Sigmoid colon (tissue), 6 donors: ENCODE measurements at regions not wholly inside any gene's neighbourhood (a gene's known extent, or its start where the extent isn't known, plus 50 kb on each side); places are given as distances from the start of the nearest gene placed in this dataset.

Source experiments
- DNase-seq: peaks from one replicate; pipeline ENCODE4 v3.0.0-alpha.2; 2019
- H3K27ac ChIP-seq, 4 donors: fragments of 200-600 bp; sonication (generic); one replicate each; pipeline ENCODE4 v1.5.1; 2016 to 2019; ENCODE audit warnings: mild to moderate bottlenecking in 1 of 4
- H3K27me3 ChIP-seq, 3 donors: fragments of 200-600 bp; sonication (generic); one replicate each; pipeline ENCODE4 v1.5.1; 2019; ENCODE audit warnings: mild to moderate bottlenecking in 1 of 3
- H3K36me3 ChIP-seq, 4 donors: fragments of 200-600 bp; sonication (generic); one replicate each; pipeline ENCODE4 v1.5.1; 2016 to 2019
- H3K4me1 ChIP-seq, 4 donors: fragments of 200-600 bp; sonication (generic); one replicate each; pipeline ENCODE4 v1.5.1; 2017 to 2019
- H3K4me3 ChIP-seq, 4 donors: fragments of 200-600 bp; sonication (generic); one replicate each; pipeline ENCODE4 v1.5.1; 2017 to 2019; ENCODE audit warnings: mild to moderate bottlenecking in 2 of 4, moderate library complexity in 1 of 4
- H3K9me3 ChIP-seq, 4 donors: fragments of 200-600 bp in 3 of 4; sonication (generic) in 3 of 4; one replicate each; pipeline versions ENCODE4 v1.5.1 to v1.6.1; 2013 to 2019
- CTCF ChIP-seq, 4 experiments: fragments of 450-650 bp in 3 of 4; fragments of 200-600 bp in 1 of 4; IDR thresholded peaks; one replicate each; pipeline ENCODE4 v1.5.1; 2016 to 2019; ENCODE audit warnings: antibody characterized with exemption in 4 of 4, mild to moderate bottlenecking in 3 of 4, moderate library complexity in 2 of 4
- EP300 ChIP-seq, 4 donors: sonication (generic); formaldehyde crosslinking; IDR thresholded peaks; one replicate each; pipeline ENCODE4 v1.6.1; 2017; ENCODE audit warnings: antibody characterized with exemption in 4 of 4
- POLR2A ChIP-seq, 2 donors: fragments of 450-650 bp; IDR thresholded peaks; one replicate each; pipeline ENCODE4 v1.6.1; 2016; ENCODE audit warnings: antibody characterized with exemption in 2 of 2, mild to moderate bottlenecking in 2 of 2, moderate library complexity in 2 of 2
- POLR2AphosphoS5 ChIP-seq, 4 donors: sonication (generic); formaldehyde crosslinking; IDR thresholded peaks; one replicate each; pipeline ENCODE4 v1.6.1; 2017; ENCODE audit warnings: antibody characterized with exemption in 4 of 4
- WGBS, 2 donors: extraction: QIAGEN DNeasy Blood & Tissue Kit; methylation state at CpG; one replicate each; pipeline ENCODE4 v1.1.7; 2013; 5-methylcytosine and 5-hydroxymethylcytosine counted together
- intact Hi-C: fragments of 100-400 bp; cut with DNase I; formaldehyde crosslinking; loops from one replicate; pipeline ENCODE4 v1.15.1; 2023
- donor health status: healthy with polysubstance abuse.
- donor health status: healthy.

GRCh38 chr11:71325418-71326327 lies 73.3 kb upstream of the SHANK2 start:
- Histone ChIP-seq H3K4me1 (no peaks in the 10 kb centered on the region), H3K27me3 (no peaks in the 10 kb centered on the region), H3K4me3 (no peak overlapping the region), H3K36me3 (no peaks in the 10 kb centered on the region), H3K27ac (no peak overlapping the region), H3K9me3 (no peaks in the 10 kb centered on the region)
- peak; percentile 48 for DNase-seq
- intact Hi-C loops = no loop called here
- no peak for TF ChIP-seq CTCF (IDR thresholded peaks at IDR 0.05)
- TF ChIP-seq POLR2AphosphoS5 (IDR thresholded peaks at IDR 0.05) = no peak
- no peak for TF ChIP-seq POLR2A (IDR thresholded peaks at IDR 0.05)
- 89 to 92% methylated on average over 24 of the region's 24 CpGs for WGBS, 2 donors

GRCh38 chr11:71324788-71325417 lies 72.5 kb upstream of the SHANK2 start:
- Histone ChIP-seq H3K27me3 (no peaks in the 10 kb centered on the region), H3K36me3 (no peaks in the 10 kb centered on the region), H3K4me3 (no peak overlapping the region), H3K4me1 (no peaks in the 10 kb centered on the region), H3K9me3 (no peaks in the 10 kb centered on the region), H3K27ac (no peak overlapping the region)
- DNase-seq = peak; percentile 55
- intact Hi-C loops = no loop called here
- WGBS, 2 donors = 93 to 94% methylated on average over 13 of the region's 13 CpGs
- TF ChIP-seq POLR2A (IDR thresholded peaks at IDR 0.05) (no peak), EP300 (IDR thresholded peaks at IDR 0.05) (no peak), CTCF (IDR thresholded peaks at IDR 0.05) (no peak), POLR2AphosphoS5 (IDR thresholded peaks at IDR 0.05) (no peak)

GRCh38 chr11:71323876-71324526 lies 71.6 kb upstream of the SHANK2 start:
- Histone ChIP-seq H3K4me1 (no peaks in the 10 kb centered on the region), H3K27ac (no peak overlapping the region), H3K4me3 (no peak overlapping the region), H3K27me3 (no peaks in the 10 kb centered on the region), H3K9me3 (peaks cover 0 to 4% (median 0%) of the 10 kb centered on the region in 4 donors), H3K36me3 (no peaks in the 10 kb centered on the region)
- TF ChIP-seq CTCF (IDR thresholded peaks at IDR 0.05) = no peak
- TF ChIP-seq POLR2A (IDR thresholded peaks at IDR 0.05) = no peak
- no peak for TF ChIP-seq POLR2AphosphoS5 (IDR thresholded peaks at IDR 0.05)
- no peak for TF ChIP-seq EP300 (IDR thresholded peaks at IDR 0.05)
- DNase-seq = peak; percentile 42
- intact Hi-C loops = no loop called here
- 87 to 89% methylated on average over 11 of the region's 11 CpGs for WGBS, 2 donors

- Histone ChIP-seq H3K27me3 (no peaks in the 10 kb centered on the region), H3K4me3 (no peak overlapping the region), H3K36me3 (no peaks in the 10 kb centered on the region), H3K9me3 (peaks cover 0 to 5% (median 0%) of the 10 kb centered on the region in 4 donors), H3K27ac (no peak overlapping the region), H3K4me1 (no peaks in the 10 kb centered on the region)
- 90 to 91% methylated on average over 13 of the region's 13 CpGs for WGBS, 2 donors
- intact Hi-C loops = no loop called here
- DNase-seq = peak; percentile 25
- TF ChIP-seq POLR2AphosphoS5 (IDR thresholded peaks at IDR 0.05) (no peak), CTCF (IDR thresholded peaks at IDR 0.05) (no peak), POLR2A (IDR thresholded peaks at IDR 0.05) (no peak), EP300 (IDR thresholded peaks at IDR 0.05) (no peak)
Measured at GRCh38 chr11:71322861-71323582, 70.6 kb upstream of the SHANK2 start.
